ENCODE measurements at regions not wholly inside any gene's neighbourhood (a gene's known extent, or its start where the extent isn't known, plus 50 kb on each side); places are given as distances from the start of the nearest gene placed in this dataset.

DNA sequence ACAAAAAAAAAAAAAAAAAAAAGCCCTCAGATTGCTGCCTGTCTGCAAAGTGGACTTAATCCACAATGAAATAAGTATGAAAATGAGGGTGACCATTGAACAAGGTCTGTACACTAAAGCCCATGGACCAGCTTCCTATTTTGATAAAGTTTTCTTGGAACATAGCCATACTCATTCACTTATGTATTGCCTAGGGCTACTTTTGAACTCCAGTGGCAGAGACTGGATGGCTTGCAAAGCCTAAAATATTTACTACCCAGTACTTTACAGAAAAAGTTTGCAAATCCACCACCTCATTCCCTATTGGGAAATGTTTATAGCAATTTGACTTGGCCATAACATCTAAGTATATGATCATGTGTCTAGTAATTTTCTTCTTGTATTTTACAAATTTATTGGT is 481.7 kb downstream of the NAF1 start:
- TF ChIP-seq, protein P1, sequence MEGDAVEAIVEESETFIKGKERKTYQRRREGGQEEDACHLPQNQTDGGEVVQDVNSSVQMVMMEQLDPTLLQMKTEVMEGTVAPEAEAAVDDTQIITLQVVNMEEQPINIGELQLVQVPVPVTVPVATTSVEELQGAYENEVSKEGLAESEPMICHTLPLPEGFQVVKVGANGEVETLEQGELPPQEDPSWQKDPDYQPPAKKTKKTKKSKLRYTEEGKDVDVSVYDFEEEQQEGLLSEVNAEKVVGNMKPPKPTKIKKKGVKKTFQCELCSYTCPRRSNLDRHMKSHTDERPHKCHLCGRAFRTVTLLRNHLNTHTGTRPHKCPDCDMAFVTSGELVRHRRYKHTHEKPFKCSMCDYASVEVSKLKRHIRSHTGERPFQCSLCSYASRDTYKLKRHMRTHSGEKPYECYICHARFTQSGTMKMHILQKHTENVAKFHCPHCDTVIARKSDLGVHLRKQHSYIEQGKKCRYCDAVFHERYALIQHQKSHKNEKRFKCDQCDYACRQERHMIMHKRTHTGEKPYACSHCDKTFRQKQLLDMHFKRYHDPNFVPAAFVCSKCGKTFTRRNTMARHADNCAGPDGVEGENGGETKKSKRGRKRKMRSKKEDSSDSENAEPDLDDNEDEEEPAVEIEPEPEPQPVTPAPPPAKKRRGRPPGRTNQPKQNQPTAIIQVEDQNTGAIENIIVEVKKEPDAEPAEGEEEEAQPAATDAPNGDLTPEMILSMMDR (conservative IDR thresholded peaks at IDR 0.05; ENCODE audit: low read depth, low read length), result no peak
- TF ChIP-seq EZH2 (IDR thresholded peaks at IDR 0.05; ENCODE audit: borderline replicate concordance, low read depth, low read length, poor library complexity, severe bottlenecking), result no peak

All from A673 (cell line).